ENCODE measurements at regions not wholly inside any gene's neighbourhood (a gene's known extent, or its start where the extent isn't known, plus 50 kb on each side); places are given as distances from the start of the nearest gene placed in this dataset.

DNA sequence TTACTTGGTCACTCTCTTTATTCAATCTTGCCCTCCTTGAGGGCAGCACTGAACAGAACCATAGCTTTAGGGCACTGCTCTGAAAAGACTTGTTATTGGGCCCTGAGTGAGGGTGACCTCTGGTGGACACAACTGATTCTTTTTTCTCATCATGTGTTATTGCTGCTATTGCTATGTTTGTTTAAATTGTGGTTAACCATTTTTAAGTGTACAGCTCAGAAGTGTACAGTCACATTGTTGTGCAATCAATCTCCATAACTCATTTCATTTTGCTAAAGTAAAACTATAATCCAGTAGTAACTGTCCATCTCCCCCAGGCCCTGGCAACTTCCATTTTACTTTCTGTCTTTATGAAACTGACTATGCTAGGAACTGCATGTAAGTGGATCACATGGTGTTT lies 351.1 kb upstream of the RIOK2 start:
- Histone ChIP-seq H3K27me3 (ENCODE audit: control insufficient read depth in 3 of 3, insufficient read depth in 3 of 3, low read length in 2 of 3) (no peaks in the 10 kb centered on the region), H3K9ac (ENCODE audit: insufficient read depth in 1 of 2, low read length in 2 of 2) (no peak overlapping the region), H3K4me1 (ENCODE audit: control insufficient read depth in 5 of 5, insufficient read depth in 5 of 5, low read length in 5 of 5) (peaks cover 0 to 1% (median 0%) of the 10 kb centered on the region in 5 donors), H3K4me3 (no peak overlapping the region), H3K36me3 (ENCODE audit: control insufficient read depth in 4 of 4, insufficient read depth in 4 of 4, low read length in 4 of 4) (no peaks in the 10 kb centered on the region), H3K27ac (ENCODE audit: low read depth in 1 of 2, low read length in 1 of 2) (no peak overlapping the region), H3K9me3 (ENCODE audit: control insufficient read depth in 4 of 4, insufficient read depth in 3 of 4, low read length in 3 of 4) (no peaks in the 10 kb centered on the region)
- ATAC-seq (ENCODE audit: insufficient read depth, low FRiP score) = peak; percentile 92
- TF ChIP-seq, protein P1, sequence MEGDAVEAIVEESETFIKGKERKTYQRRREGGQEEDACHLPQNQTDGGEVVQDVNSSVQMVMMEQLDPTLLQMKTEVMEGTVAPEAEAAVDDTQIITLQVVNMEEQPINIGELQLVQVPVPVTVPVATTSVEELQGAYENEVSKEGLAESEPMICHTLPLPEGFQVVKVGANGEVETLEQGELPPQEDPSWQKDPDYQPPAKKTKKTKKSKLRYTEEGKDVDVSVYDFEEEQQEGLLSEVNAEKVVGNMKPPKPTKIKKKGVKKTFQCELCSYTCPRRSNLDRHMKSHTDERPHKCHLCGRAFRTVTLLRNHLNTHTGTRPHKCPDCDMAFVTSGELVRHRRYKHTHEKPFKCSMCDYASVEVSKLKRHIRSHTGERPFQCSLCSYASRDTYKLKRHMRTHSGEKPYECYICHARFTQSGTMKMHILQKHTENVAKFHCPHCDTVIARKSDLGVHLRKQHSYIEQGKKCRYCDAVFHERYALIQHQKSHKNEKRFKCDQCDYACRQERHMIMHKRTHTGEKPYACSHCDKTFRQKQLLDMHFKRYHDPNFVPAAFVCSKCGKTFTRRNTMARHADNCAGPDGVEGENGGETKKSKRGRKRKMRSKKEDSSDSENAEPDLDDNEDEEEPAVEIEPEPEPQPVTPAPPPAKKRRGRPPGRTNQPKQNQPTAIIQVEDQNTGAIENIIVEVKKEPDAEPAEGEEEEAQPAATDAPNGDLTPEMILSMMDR (IDR thresholded peaks at IDR 0.05; ENCODE audit: control extremely low read depth, extremely low read depth) = no peak
- peak; percentile 15 to 72 (median 57) for DNase-seq

DNA sequence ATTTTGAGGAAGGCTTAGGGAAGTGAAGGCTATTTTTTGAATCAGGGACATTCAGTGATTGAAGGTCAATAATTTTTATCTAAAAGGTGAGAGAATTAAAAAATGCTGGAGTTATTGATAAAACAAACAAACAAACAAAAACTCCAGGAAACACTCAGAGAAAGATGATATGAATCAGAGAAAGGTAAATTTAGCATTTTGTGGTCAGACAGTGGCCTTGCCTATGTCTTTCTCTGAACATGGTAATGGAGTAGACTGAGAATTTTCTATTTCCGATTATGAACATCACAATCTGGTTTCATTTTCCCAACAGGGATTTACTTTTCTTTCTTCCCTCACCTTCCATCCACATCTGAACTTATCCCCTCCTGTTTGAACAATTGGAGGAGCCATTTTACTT lies 353.6 kb upstream of the RIOK2 start:
- ATAC-seq (ENCODE audit: insufficient read depth, low FRiP score) = no peak
- TF ChIP-seq, protein P1 (IDR thresholded peaks at IDR 0.05; ENCODE audit: control extremely low read depth, extremely low read depth) = no peak
- DNase-seq = no peak
- Histone ChIP-seq H3K9ac (ENCODE audit: insufficient read depth in 1 of 2, low read length in 2 of 2) (no peak overlapping the region), H3K9me3 (ENCODE audit: control insufficient read depth in 4 of 4, insufficient read depth in 3 of 4, low read length in 3 of 4) (no peaks in the 10 kb centered on the region), H3K4me3 (no peak overlapping the region), H3K27me3 (ENCODE audit: control insufficient read depth in 3 of 3, insufficient read depth in 3 of 3, low read length in 2 of 3) (no peaks in the 10 kb centered on the region), H3K27ac (ENCODE audit: low read depth in 1 of 2, low read length in 1 of 2) (no peak overlapping the region), H3K4me1 (ENCODE audit: control insufficient read depth in 5 of 5, insufficient read depth in 5 of 5, low read length in 5 of 5) (peaks cover 0 to 1% (median 0%) of the 10 kb centered on the region in 5 donors), H3K36me3 (ENCODE audit: control insufficient read depth in 4 of 4, insufficient read depth in 4 of 4, low read length in 4 of 4) (no peaks in the 10 kb centered on the region)
- WGBS, 2 donors = 84 to 93% methylated on average over 1 of the region's 1 CpG

DNA sequence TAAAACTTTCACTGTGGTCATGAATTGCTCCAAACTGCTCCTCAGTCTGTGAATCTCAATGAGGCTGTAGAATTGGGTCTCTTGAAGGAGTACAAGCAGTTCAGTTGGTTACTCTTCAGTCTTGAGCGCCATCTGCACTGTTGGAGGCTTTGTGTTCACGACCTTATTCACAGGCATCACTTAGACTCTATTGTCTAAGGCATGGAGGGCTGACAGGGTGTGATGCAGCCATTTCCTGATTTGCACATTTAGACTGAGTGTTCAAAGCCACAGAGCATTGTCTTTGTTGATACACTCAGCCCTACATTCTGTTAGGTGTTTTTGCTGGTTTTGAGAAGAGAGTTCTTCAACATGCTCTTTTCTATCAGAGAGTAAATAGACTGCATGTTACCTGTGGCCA lies 355.9 kb upstream of the RIOK2 start:
- Histone ChIP-seq H3K9me3 (ENCODE audit: control insufficient read depth in 4 of 4, insufficient read depth in 3 of 4, low read length in 3 of 4) (no peaks in the 10 kb centered on the region), H3K4me3 (no peak overlapping the region), H3K9ac (ENCODE audit: insufficient read depth in 1 of 2, low read length in 2 of 2) (no peak overlapping the region), H3K4me1 (ENCODE audit: control insufficient read depth in 5 of 5, insufficient read depth in 5 of 5, low read length in 5 of 5) (peaks cover 0 to 1% (median 0%) of the 10 kb centered on the region in 5 donors), H3K27ac (ENCODE audit: low read depth in 1 of 2, low read length in 1 of 2) (no peak overlapping the region), H3K36me3 (ENCODE audit: control insufficient read depth in 4 of 4, insufficient read depth in 4 of 4, low read length in 4 of 4) (no peaks in the 10 kb centered on the region), H3K27me3 (ENCODE audit: control insufficient read depth in 3 of 3, insufficient read depth in 3 of 3, low read length in 2 of 3) (no peaks in the 10 kb centered on the region)
- no peak for ATAC-seq (ENCODE audit: insufficient read depth, low FRiP score)
- 70 to 79% methylated on average over 2 of the region's 2 CpGs for whole genome bisulfite sequencing, 2 donors
- TF ChIP-seq, protein P1 (IDR thresholded peaks at IDR 0.05; ENCODE audit: control extremely low read depth, extremely low read depth) = no peak
- no peak for DNase-seq

DNA sequence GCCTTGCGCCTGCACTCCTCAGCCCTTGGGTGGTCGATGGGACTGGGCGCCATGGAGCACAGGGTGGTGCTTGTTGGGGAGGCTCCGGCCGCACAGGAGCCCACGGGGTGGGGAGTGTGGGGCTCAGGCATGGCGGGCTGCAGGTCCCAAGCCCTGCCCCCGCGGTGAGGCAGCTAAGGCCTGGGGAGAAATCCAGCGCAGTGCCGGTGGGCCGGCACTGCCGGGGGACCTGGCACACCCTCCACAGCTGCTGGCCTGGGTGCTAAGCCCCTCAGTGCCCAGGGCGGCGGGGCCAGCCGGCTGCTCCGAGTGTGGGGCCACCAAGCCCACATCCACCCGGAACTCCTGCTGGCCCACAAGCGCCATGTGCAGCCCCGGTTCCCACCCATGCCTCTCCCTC lies 358.8 kb upstream of the RIOK2 start:
- no peak overlapping the region for H3K4me3 ChIP-seq
- DNase-seq = no peak
- no peaks in the 10 kb centered on the region for H3K36me3 ChIP-seq (ENCODE audit: control insufficient read depth in 4 of 4, insufficient read depth in 4 of 4, low read length in 4 of 4)
- H3K9me3 ChIP-seq (ENCODE audit: control insufficient read depth in 4 of 4, insufficient read depth in 3 of 4, low read length in 3 of 4) = no peaks in the 10 kb centered on the region
- TF ChIP-seq, protein P1 (IDR thresholded peaks at IDR 0.05; ENCODE audit: control extremely low read depth, extremely low read depth) = no peak
- WGBS, 2 donors = 97 to 98% methylated on average over 20 of the region's 20 CpGs
- H3K27ac ChIP-seq (ENCODE audit: low read depth in 1 of 2, low read length in 1 of 2) = no peak overlapping the region
- ATAC-seq (ENCODE audit: insufficient read depth, low FRiP score) = no peak
- no peaks in the 10 kb centered on the region for H3K27me3 ChIP-seq (ENCODE audit: control insufficient read depth in 3 of 3, insufficient read depth in 3 of 3, low read length in 2 of 3)
- peaks cover 0 to 4% (median 0%) of the 10 kb centered on the region in 5 donors for H3K4me1 ChIP-seq (ENCODE audit: control insufficient read depth in 5 of 5, insufficient read depth in 5 of 5, low read length in 5 of 5)
- no peak overlapping the region for H3K9ac ChIP-seq (ENCODE audit: insufficient read depth in 1 of 2, low read length in 2 of 2)

Data from lung (tissue), 11 donors.